Keratinocyte (primary cell): ENCODE measurements at regions not wholly inside any gene's neighbourhood (a gene's known extent, or its start where the extent isn't known, plus 50 kb on each side); places are given as distances from the start of the nearest gene placed in this dataset.

ENCODE experiments used
- DNase-seq: peaks from one replicate; pipeline ENCODE4 v3.0.0-alpha.2; 2011; ENCODE audit warnings: low read depth, missing footprints, low spot score
- FAIRE-seq: peaks from 2 replicates; lab custom pipeline; 2011; peaks lifted over from hg19 to GRCh38; lab: Jason Lieb, UNC
- H2AFZ ChIP-seq: 2 replicates; pipeline ENCODE4 v1.6.0; 2012; ENCODE audit warnings: low read length, control low read depth, inconsistent platforms; ENCODE audit not compliant: control insufficient read depth
- H3K27ac ChIP-seq: 2 replicates; pipeline ENCODE4 v1.5.1; 2011; ENCODE audit warnings: low read length; ENCODE audit not compliant: control insufficient read depth, insufficient read depth
- H3K27me3 ChIP-seq: 3 replicates; pipeline ENCODE4 v1.6.0; 2011; ENCODE audit warnings: low read length; ENCODE audit not compliant: control insufficient read depth, insufficient read depth; ENCODE audit errors: extremely low read depth
- H3K36me3 ChIP-seq, 2 experiments: 2 replicates in 1 of 2; 3 replicates in 1 of 2; pipeline ENCODE4 v1.5.1; 2011; ENCODE audit warnings: low read length in 2 of 2, mild to moderate bottlenecking in 1 of 2; ENCODE audit not compliant: control insufficient read depth in 2 of 2, insufficient read depth in 2 of 2; ENCODE audit errors: extremely low read depth in 1 of 2
- H3K4me1 ChIP-seq: 3 replicates; pipeline ENCODE4 v1.5.1; 2011; ENCODE audit warnings: low read length; ENCODE audit not compliant: control insufficient read depth, insufficient read depth; ENCODE audit errors: extremely low read depth
- H3K4me2 ChIP-seq: 3 replicates; pipeline ENCODE4 v1.6.0; 2011; ENCODE audit warnings: low read depth, low read length; ENCODE audit not compliant: control insufficient read depth, insufficient read depth; ENCODE audit errors: extremely low read depth
- H3K4me3 ChIP-seq, 3 experiments: fragments of 200-600 bp in 1 of 3; sonication (generic) in 1 of 3; 2 replicates in 2 of 3; 3 replicates in 1 of 3; pipeline ENCODE4 v1.5.1; 2011 to 2016; ENCODE audit warnings: low read length in 3 of 3, mild to moderate bottlenecking in 3 of 3, control low read depth in 2 of 3, inconsistent platforms in 1 of 3, low read depth in 1 of 3, mixed read lengths in 1 of 3, mixed run types in 1 of 3, moderate library complexity in 1 of 3; ENCODE audit not compliant: control insufficient read depth in 2 of 3, insufficient read depth in 2 of 3; ENCODE audit errors: extremely low read depth in 1 of 3
- H3K79me2 ChIP-seq: 2 replicates; pipeline ENCODE4 v1.6.0; 2012; ENCODE audit warnings: low read length; ENCODE audit not compliant: control insufficient read depth, insufficient read depth
- H3K9ac ChIP-seq: 3 replicates; pipeline ENCODE4 v1.6.0; 2011; ENCODE audit warnings: low read length; ENCODE audit not compliant: control insufficient read depth, insufficient read depth; ENCODE audit errors: extremely low read depth
- H3K9me1 ChIP-seq: 3 replicates; pipeline ENCODE4 v1.6.0; 2011; ENCODE audit warnings: low read length; ENCODE audit not compliant: control insufficient read depth, insufficient read depth; ENCODE audit errors: extremely low read depth
- H3K9me3 ChIP-seq: 2 replicates; pipeline ENCODE4 v1.5.1; 2012; ENCODE audit warnings: low read depth, low read length; ENCODE audit not compliant: control insufficient read depth
- H4K20me1 ChIP-seq: 3 replicates; pipeline ENCODE4 v1.6.0; 2011; ENCODE audit warnings: low read length; ENCODE audit not compliant: control insufficient read depth, insufficient read depth; ENCODE audit errors: extremely low read depth
- EZH2 ChIP-seq: IDR thresholded peaks from one replicate; pipeline ENCODE4 v1.6.1; 2012; ENCODE audit warnings: inconsistent platforms, mild to moderate bottlenecking, low read length, moderate library complexity
- dilution Hi-C: fragments of 300-500 bp; cut with MboI; formaldehyde crosslinking; loops from one replicate; pipeline ENCODE4 v1.7.0; 2020; ENCODE audit warnings: low sequenced_read_pairs; ENCODE audit not compliant: extremely low pct_ligation_motif_present
- TF ChIP-seq, protein P1 (sequence below), 3 experiments: IDR thresholded peaks in 1 of 3; conservative IDR thresholded peaks in 1 of 3; optimal IDR thresholded peaks in 1 of 3; 2 replicates in 2 of 3; 3 replicates in 1 of 3; pipeline versions ENCODE3 to v1.5.1; 2011; ENCODE audit warnings: low read length in 3 of 3, mild to moderate bottlenecking in 3 of 3, moderate library complexity in 2 of 3, control low read depth in 1 of 3, inconsistent platforms in 1 of 3; ENCODE audit not compliant: insufficient read depth in 2 of 3; ENCODE audit errors: extremely low read depth in 1 of 3

DNA sequence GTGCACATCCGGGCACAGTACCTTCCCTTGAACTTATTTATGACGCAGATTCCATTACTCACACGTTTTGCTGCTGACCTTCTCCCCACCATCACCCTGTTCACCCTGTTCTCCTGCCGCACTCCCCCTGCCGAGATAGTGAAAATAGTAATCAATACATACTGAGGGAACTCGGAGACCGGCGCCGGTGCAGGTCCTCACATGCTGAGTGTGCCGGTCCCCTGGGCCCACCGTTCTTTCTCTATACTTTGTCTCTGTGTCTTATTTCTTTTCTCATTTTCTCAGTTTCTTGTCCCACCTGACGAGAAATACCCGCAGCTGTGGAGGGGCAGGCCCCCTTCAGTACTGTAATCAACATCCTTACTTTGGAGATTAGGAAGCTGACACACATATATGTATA is 1337.1 kb upstream of the PABPC4L start:
- Histone ChIP-seq H2AFZ (no peak overlapping the region), H3K4me2 (no peak overlapping the region), H3K9ac (no peak overlapping the region), H3K27ac (no peak overlapping the region), H3K9me1 (no peaks in the 10 kb centered on the region), H3K4me1 (no peaks in the 10 kb centered on the region), H3K4me3 (no peak overlapping the region), H3K36me3 (no peaks in the 10 kb centered on the region), H4K20me1 (no peaks in the 10 kb centered on the region), H3K27me3 (no peaks in the 10 kb centered on the region), H3K79me2 (no peaks in the 10 kb centered on the region), H3K9me3 (peaks cover 2% of the 10 kb centered on the region)
- FAIRE-seq = no peak
- DNase-seq = no peak
- dilution Hi-C loops = no loop called here
- TF ChIP-seq, protein P1, sequence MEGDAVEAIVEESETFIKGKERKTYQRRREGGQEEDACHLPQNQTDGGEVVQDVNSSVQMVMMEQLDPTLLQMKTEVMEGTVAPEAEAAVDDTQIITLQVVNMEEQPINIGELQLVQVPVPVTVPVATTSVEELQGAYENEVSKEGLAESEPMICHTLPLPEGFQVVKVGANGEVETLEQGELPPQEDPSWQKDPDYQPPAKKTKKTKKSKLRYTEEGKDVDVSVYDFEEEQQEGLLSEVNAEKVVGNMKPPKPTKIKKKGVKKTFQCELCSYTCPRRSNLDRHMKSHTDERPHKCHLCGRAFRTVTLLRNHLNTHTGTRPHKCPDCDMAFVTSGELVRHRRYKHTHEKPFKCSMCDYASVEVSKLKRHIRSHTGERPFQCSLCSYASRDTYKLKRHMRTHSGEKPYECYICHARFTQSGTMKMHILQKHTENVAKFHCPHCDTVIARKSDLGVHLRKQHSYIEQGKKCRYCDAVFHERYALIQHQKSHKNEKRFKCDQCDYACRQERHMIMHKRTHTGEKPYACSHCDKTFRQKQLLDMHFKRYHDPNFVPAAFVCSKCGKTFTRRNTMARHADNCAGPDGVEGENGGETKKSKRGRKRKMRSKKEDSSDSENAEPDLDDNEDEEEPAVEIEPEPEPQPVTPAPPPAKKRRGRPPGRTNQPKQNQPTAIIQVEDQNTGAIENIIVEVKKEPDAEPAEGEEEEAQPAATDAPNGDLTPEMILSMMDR (optimal IDR thresholded peaks at IDR 0.05 in 1 of 3, IDR thresholded peaks at IDR 0.05 in 1 of 3, conservative IDR thresholded peaks at IDR 0.05 in 1 of 3; ENCODE audit: extremely low read depth in 1 of 3, insufficient read depth in 2 of 3, low read length in 3 of 3) = no peak
- TF ChIP-seq EZH2 = no peak

DNA sequence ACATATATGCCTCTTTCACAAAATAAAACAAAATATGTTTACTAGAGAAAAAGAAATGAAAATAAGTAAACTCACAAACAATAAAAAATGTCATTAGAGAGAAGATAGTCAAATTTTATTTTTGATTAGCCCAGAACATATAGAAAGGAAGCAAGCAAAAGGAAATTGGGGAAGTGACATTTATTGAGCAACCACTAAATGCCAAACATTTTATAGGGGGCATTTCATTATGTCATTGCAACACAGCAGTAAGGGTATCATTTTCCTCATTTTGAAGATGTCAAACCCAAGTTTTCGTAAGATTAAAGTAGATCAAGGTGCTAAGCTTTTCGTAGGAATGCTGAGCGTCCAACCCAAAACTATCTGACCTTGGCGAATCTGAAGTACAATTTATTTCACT is 1331.5 kb upstream of the PABPC4L start:
- H3K9me3 ChIP-seq = no peaks in the 10 kb centered on the region
- DNase-seq = no peak
- TF ChIP-seq, protein P1 (optimal IDR thresholded peaks at IDR 0.05 in 1 of 3, IDR thresholded peaks at IDR 0.05 in 1 of 3, conservative IDR thresholded peaks at IDR 0.05 in 1 of 3; ENCODE audit: extremely low read depth in 1 of 3, insufficient read depth in 2 of 3, low read length in 3 of 3) = no peak
- no peak for TF ChIP-seq EZH2
- H3K4me1 ChIP-seq = no peaks in the 10 kb centered on the region
- no peak overlapping the region for H3K4me3 ChIP-seq
- H3K27ac ChIP-seq = no peak overlapping the region
- no peaks in the 10 kb centered on the region for H3K36me3 ChIP-seq
- no peaks in the 10 kb centered on the region for H3K9me1 ChIP-seq
- no peaks in the 10 kb centered on the region for H3K79me2 ChIP-seq
- no peaks in the 10 kb centered on the region for H4K20me1 ChIP-seq
- no peak overlapping the region for H3K4me2 ChIP-seq
- FAIRE-seq = no peak
- no peaks in the 10 kb centered on the region for H3K27me3 ChIP-seq
- H2AFZ ChIP-seq = no peak overlapping the region
- dilution Hi-C loops = no loop called here
- no peak overlapping the region for H3K9ac ChIP-seq
